ENCODE measurements at regions not wholly inside any gene's neighbourhood (a gene's known extent, or its start where the extent isn't known, plus 50 kb on each side); places are given as distances from the start of the nearest gene placed in this dataset.

- Histone ChIP-seq H3K4me1 (ENCODE audit: control insufficient read depth, insufficient read depth, low read length) (peaks cover 16% of the 10 kb centered on the region), H3K4me3 (ENCODE audit: low read length) (no peak overlapping the region), H3K27ac (ENCODE audit: low read length) (peak overlapping the region; percentile 52), H3K27me3 (ENCODE audit: control insufficient read depth, insufficient read depth, low read length) (no peaks in the 10 kb centered on the region), H3K36me3 (ENCODE audit: control insufficient read depth, insufficient read depth, low read length) (no peaks in the 10 kb centered on the region), H3K9me3 (replicated peaks; ENCODE audit: control insufficient read depth, low read depth, low read length) (no peaks in the 10 kb centered on the region)
- 92% methylated on average over 2 of the region's 5 CpGs for WGBS (ENCODE audit: insufficient coverage)
- peak; percentile 59 for DNase-seq
Measured at GRCh38 chr12:75974323-75975187, 57.0 kb downstream of the PHLDA1 start.

DNA sequence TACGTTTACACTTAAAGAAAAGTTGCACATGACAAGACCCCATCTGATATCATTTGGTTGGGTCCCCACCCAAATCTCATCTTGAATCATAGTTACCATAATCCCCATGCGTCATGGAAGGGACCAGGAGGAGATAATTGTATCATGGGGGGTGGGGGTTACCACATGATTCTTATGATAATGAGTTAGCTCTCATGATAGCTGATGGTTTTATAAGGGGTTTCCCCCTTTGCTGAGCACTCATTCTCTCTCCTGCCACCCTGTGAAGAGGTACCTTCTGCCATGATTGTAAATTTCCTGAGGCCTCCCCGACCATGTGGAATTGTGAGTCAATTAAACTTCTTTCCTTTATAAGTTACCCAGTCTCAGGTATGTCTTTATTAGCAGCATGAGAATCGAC, 60.3 kb downstream of the PHLDA1 start:
- Histone ChIP-seq H3K36me3 (ENCODE audit: control insufficient read depth, insufficient read depth, low read length) (no peaks in the 10 kb centered on the region), H3K27me3 (ENCODE audit: control insufficient read depth, insufficient read depth, low read length) (no peaks in the 10 kb centered on the region), H3K27ac (ENCODE audit: low read length) (no peak overlapping the region), H3K9me3 (replicated peaks; ENCODE audit: control insufficient read depth, low read depth, low read length) (no peaks in the 10 kb centered on the region), H3K4me3 (ENCODE audit: low read length) (no peak overlapping the region), H3K4me1 (ENCODE audit: control insufficient read depth, insufficient read depth, low read length) (peaks cover 2% of the 10 kb centered on the region)
- DNase-seq = no peak
- no CpG with 5 or more reads among the region's 4 CpGs for WGBS (ENCODE audit: insufficient coverage)

GRCh38 chr12:75970310-75970709, 61.3 kb downstream of the PHLDA1 start:
- WGBS (ENCODE audit: insufficient coverage) = no CpG with 5 or more reads among the region's 1 CpG

GRCh38 chr12:75969768-75970167, 61.8 kb downstream of the PHLDA1 start:
- Histone ChIP-seq H3K4me3 (ENCODE audit: low read length) (no peak overlapping the region), H3K27ac (ENCODE audit: low read length) (no peak overlapping the region), H3K36me3 (ENCODE audit: control insufficient read depth, insufficient read depth, low read length) (no peaks in the 10 kb centered on the region), H3K4me1 (ENCODE audit: control insufficient read depth, insufficient read depth, low read length) (peaks cover 2% of the 10 kb centered on the region), H3K27me3 (ENCODE audit: control insufficient read depth, insufficient read depth, low read length) (no peaks in the 10 kb centered on the region), H3K9me3 (replicated peaks; ENCODE audit: control insufficient read depth, low read depth, low read length) (no peaks in the 10 kb centered on the region)
- DNase-seq = peak; percentile 43
- 63% methylated on average over 4 of the region's 5 CpGs for WGBS (ENCODE audit: insufficient coverage)

More at GRCh38 chr12:75970310-75970709, 61.3 kb downstream of the PHLDA1 start:
- no peaks in the 10 kb centered on the region for H3K27me3 ChIP-seq (ENCODE audit: control insufficient read depth, insufficient read depth, low read length)
- H3K4me1 ChIP-seq (ENCODE audit: control insufficient read depth, insufficient read depth, low read length) = peaks cover 2% of the 10 kb centered on the region
- no peak overlapping the region for H3K4me3 ChIP-seq (ENCODE audit: low read length)
- no peaks in the 10 kb centered on the region for H3K9me3 ChIP-seq (replicated peaks; ENCODE audit: control insufficient read depth, low read depth, low read length)
- no peak overlapping the region for H3K27ac ChIP-seq (ENCODE audit: low read length)
- H3K36me3 ChIP-seq (ENCODE audit: control insufficient read depth, insufficient read depth, low read length) = no peaks in the 10 kb centered on the region
- DNase-seq = no peak

DNA sequence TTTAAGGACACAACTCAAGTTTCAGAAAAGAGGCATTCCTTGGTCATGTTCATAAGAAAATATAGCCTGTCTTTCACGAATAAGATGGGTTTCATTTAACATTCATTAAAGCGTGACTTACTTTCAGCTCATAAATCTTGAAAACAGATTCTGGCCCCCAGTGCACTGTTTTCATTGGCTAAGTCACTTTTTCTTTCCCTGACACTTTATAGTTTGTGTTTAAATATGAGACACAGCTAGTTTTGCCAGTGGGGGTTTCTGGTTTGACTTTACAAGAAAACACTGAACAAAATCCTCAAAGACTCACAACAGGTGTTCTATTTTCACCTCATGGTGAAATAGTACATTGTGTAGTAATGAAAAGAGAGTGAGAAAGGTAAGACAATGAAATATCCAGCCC, 65.9 kb downstream of the PHLDA1 start:
- WGBS (ENCODE audit: insufficient coverage) = no CpG with 5 or more reads among the region's 2 CpGs
- no peaks in the 10 kb centered on the region for H3K9me3 ChIP-seq (replicated peaks; ENCODE audit: control insufficient read depth, low read depth, low read length)
- H3K27me3 ChIP-seq (ENCODE audit: control insufficient read depth, insufficient read depth, low read length) = no peaks in the 10 kb centered on the region
- DNase-seq = no peak
- H3K4me3 ChIP-seq (ENCODE audit: low read length) = no peak overlapping the region
- no peaks in the 10 kb centered on the region for H3K4me1 ChIP-seq (ENCODE audit: control insufficient read depth, insufficient read depth, low read length)
- H3K36me3 ChIP-seq (ENCODE audit: control insufficient read depth, insufficient read depth, low read length) = no peaks in the 10 kb centered on the region
- no peak overlapping the region for H3K27ac ChIP-seq (ENCODE audit: low read length)

DNA sequence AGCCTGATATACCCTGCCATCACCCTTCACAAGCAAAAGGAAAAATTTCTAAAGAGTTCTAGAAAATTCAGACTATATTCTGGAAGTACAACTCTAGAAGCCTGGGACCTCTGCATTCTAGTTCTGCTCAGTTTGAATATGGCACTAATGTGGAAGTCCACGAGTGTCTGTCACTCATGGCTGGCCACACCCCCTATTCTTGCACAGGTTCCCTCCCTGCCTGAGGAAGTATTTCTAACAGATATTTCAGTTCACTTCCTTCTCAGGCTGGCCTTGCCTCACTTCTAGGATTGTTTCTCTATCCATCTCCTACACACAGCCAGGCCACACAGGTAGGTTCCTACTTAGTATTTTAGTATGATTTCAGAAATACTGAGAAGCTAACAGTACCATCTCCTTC, 67.4 kb downstream of the PHLDA1 start:
- H3K4me3 ChIP-seq (ENCODE audit: low read length) = no peak overlapping the region
- DNase-seq = peak; percentile 44
- H3K27ac ChIP-seq (ENCODE audit: low read length) = no peak overlapping the region
- H3K36me3 ChIP-seq (ENCODE audit: control insufficient read depth, insufficient read depth, low read length) = no peaks in the 10 kb centered on the region
- no peaks in the 10 kb centered on the region for H3K9me3 ChIP-seq (replicated peaks; ENCODE audit: control insufficient read depth, low read depth, low read length)
- no peaks in the 10 kb centered on the region for H3K27me3 ChIP-seq (ENCODE audit: control insufficient read depth, insufficient read depth, low read length)
- WGBS (ENCODE audit: insufficient coverage) = no CpG with 5 or more reads among the region's 1 CpG
- no peaks in the 10 kb centered on the region for H3K4me1 ChIP-seq (ENCODE audit: control insufficient read depth, insufficient read depth, low read length)

- H3K27ac ChIP-seq (ENCODE audit: low read length) = no peak overlapping the region
- no peak overlapping the region for H3K4me3 ChIP-seq (ENCODE audit: low read length)
- no peak for DNase-seq
- H3K36me3 ChIP-seq (ENCODE audit: control insufficient read depth, insufficient read depth, low read length) = no peaks in the 10 kb centered on the region
- no peaks in the 10 kb centered on the region for H3K27me3 ChIP-seq (ENCODE audit: control insufficient read depth, insufficient read depth, low read length)
- WGBS (ENCODE audit: insufficient coverage) = 80% methylated on average over 1 of the region's 4 CpGs
- H3K9me3 ChIP-seq (replicated peaks; ENCODE audit: control insufficient read depth, low read depth, low read length) = no peaks in the 10 kb centered on the region
- H3K4me1 ChIP-seq (ENCODE audit: control insufficient read depth, insufficient read depth, low read length) = no peaks in the 10 kb centered on the region
Measured at GRCh38 chr12:75961878-75962277, 69.7 kb downstream of the PHLDA1 start.

DNA sequence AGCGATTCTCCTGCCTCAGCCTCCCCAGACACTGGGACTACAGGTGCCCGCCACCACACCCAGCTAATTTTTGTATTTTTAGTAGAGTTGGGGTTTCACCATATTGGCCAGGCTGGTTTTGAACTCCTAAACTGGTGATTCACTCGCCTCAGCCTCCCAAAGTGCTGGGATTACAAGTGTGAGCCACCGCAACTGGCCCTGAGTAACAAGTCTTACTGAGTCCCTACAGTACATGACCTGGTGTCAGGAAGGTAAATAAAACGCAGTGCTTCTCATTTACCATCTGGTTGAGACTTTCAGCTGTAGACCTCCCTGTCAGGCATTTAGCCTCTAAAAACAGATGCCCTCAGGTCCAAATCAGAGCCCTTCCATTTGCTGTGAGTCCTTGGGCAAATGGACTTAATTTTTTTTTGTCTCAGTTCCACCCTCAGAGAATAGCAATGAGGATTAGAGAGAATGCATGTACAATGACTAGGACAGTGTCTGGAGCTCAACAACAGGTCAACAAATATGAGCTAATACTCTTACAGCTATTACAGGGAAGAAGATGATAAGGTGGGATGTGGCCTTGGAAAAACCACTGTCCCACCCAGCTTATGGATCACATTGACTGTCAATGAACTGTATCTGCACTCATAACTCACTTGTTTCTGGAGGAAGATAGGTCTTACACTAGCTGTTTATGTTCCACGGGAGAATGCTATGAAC, 70.5 kb downstream of the PHLDA1 start:
- Histone ChIP-seq H3K27me3 (ENCODE audit: control insufficient read depth, insufficient read depth, low read length) (no peaks in the 10 kb centered on the region), H3K36me3 (ENCODE audit: control insufficient read depth, insufficient read depth, low read length) (no peaks in the 10 kb centered on the region), H3K4me1 (ENCODE audit: control insufficient read depth, insufficient read depth, low read length) (no peaks in the 10 kb centered on the region), H3K9me3 (replicated peaks; ENCODE audit: control insufficient read depth, low read depth, low read length) (no peaks in the 10 kb centered on the region), H3K27ac (ENCODE audit: low read length) (no peak overlapping the region), H3K4me3 (ENCODE audit: low read length) (no peak overlapping the region)
- WGBS (ENCODE audit: insufficient coverage) = 83% methylated on average over 2 of the region's 6 CpGs
- DNase-seq = no peak

GRCh38 chr12:75960086-75960910, 71.3 kb downstream of the PHLDA1 start:
- Histone ChIP-seq H3K4me3 (ENCODE audit: low read length) (no peak overlapping the region), H3K9me3 (replicated peaks; ENCODE audit: control insufficient read depth, low read depth, low read length) (no peaks in the 10 kb centered on the region), H3K4me1 (ENCODE audit: control insufficient read depth, insufficient read depth, low read length) (no peaks in the 10 kb centered on the region), H3K36me3 (ENCODE audit: control insufficient read depth, insufficient read depth, low read length) (no peaks in the 10 kb centered on the region), H3K27me3 (ENCODE audit: control insufficient read depth, insufficient read depth, low read length) (no peaks in the 10 kb centered on the region), H3K27ac (ENCODE audit: low read length) (no peak overlapping the region)
- DNase-seq = no peak
- WGBS (ENCODE audit: insufficient coverage) = no CpG with 5 or more reads among the region's 6 CpGs

GRCh38 chr12:75959506-75959905, 72.1 kb downstream of the PHLDA1 start:
- Histone ChIP-seq H3K36me3 (ENCODE audit: control insufficient read depth, insufficient read depth, low read length) (no peaks in the 10 kb centered on the region), H3K4me1 (ENCODE audit: control insufficient read depth, insufficient read depth, low read length) (no peaks in the 10 kb centered on the region), H3K4me3 (ENCODE audit: low read length) (no peak overlapping the region), H3K27me3 (ENCODE audit: control insufficient read depth, insufficient read depth, low read length) (no peaks in the 10 kb centered on the region), H3K27ac (ENCODE audit: low read length) (no peak overlapping the region), H3K9me3 (replicated peaks; ENCODE audit: control insufficient read depth, low read depth, low read length) (no peaks in the 10 kb centered on the region)
- no peak for DNase-seq
- no CpG with 5 or more reads among the region's 2 CpGs for WGBS (ENCODE audit: insufficient coverage)
